ENCODE measurements at regions not wholly inside any gene's neighbourhood (a gene's known extent, or its start where the extent isn't known, plus 50 kb on each side); places are given as distances from the start of the nearest gene placed in this dataset.

- TF ChIP-seq, protein P1, sequence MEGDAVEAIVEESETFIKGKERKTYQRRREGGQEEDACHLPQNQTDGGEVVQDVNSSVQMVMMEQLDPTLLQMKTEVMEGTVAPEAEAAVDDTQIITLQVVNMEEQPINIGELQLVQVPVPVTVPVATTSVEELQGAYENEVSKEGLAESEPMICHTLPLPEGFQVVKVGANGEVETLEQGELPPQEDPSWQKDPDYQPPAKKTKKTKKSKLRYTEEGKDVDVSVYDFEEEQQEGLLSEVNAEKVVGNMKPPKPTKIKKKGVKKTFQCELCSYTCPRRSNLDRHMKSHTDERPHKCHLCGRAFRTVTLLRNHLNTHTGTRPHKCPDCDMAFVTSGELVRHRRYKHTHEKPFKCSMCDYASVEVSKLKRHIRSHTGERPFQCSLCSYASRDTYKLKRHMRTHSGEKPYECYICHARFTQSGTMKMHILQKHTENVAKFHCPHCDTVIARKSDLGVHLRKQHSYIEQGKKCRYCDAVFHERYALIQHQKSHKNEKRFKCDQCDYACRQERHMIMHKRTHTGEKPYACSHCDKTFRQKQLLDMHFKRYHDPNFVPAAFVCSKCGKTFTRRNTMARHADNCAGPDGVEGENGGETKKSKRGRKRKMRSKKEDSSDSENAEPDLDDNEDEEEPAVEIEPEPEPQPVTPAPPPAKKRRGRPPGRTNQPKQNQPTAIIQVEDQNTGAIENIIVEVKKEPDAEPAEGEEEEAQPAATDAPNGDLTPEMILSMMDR (IDR thresholded peaks at IDR 0.05 in 4 of 5, conservative IDR thresholded peaks at IDR 0.05 in 1 of 5) = no peak
- TF ChIP-seq POLR2A (IDR thresholded peaks at IDR 0.05) = no peak
Observed at GRCh38 chr4:133866328-133866699, 335.3 kb downstream of the PABPC4L start.
